GM18505 (cell line): ENCODE measurements at regions not wholly inside any gene's neighbourhood (a gene's known extent, or its start where the extent isn't known, plus 50 kb on each side); places are given as distances from the start of the nearest gene placed in this dataset.

Experiments
- ATAC-seq: cut with Tn5 transposase; IDR thresholded peaks from one replicate; pipeline ENCODE4 v1.9.1; 2021; ENCODE audit not compliant: unreplicated experiment
- POLR2A ChIP-seq: IDR thresholded peaks from 4 replicates; pipeline ENCODE4 v1.6.1; 2011; ENCODE audit warnings: borderline replicate concordance; ENCODE audit not compliant: insufficient read depth, insufficient read length; ENCODE audit errors: extremely low read depth

DNA sequence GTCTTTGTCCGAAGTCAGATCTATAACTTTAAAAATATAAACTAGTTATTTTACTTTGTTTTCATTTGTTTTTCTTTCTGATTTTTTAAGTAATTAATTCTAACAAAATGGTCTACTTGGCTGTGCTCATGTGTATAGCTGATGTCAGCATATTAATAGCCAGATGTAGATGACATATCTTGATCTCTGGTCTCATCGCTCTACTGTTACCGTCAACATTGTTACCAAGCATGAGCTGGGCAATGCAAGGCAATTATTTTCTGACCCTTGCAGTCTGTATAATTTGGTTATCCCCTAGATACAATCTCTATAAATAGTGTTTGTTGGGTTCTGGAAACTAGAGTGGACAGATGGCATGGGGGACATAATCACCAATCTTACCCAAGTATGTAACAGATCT lies 151.6 kb upstream of the PTPRK start:
- no peak for ATAC-seq
- TF ChIP-seq POLR2A, result no peak

DNA sequence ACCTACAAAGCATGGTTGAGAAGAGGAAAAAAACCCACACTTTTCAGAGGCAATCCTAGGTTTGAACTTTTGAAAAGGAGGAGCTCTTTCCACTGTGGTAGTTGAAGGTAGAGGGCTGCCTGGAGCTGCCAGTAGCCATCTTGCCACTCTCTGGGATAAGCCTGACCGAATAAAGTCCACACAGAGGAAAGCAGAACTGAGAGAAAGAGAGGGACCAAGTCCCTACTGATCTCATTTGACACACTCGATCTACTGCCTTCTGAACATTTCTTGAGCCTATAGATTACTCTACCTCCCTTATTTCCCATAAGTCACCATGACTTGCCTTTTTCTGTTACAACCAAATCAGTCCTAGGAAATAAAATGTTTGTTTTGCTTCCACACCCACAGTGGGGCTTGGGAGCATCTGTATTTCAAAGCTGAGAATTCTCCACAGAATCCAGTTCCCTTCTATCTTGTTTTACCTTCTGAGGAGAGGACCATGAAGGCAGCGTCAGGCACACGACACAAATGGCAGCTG lies 147.0 kb upstream of the PTPRK start:
- ATAC-seq, result peak; percentile 76
- TF ChIP-seq POLR2A, result no peak

DNA sequence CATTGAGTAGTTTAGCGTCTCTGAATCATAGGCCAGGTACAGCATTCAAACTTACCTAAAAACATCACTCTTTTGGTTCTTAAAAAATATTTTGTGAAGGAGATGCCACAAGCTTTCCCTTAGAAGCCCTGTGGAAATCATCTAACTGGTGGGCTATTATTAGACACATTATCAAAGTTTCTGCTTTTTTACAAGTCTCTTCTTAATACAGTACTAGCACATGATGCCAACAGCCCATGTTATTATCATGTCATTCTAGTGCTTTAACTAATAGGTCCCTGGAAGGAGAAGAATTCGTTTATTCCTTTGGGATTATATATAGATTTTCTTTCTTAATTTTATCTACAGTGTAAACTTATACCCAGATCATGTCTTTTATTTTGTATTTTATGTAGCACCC lies 146.0 kb upstream of the PTPRK start:
- no peak for TF ChIP-seq POLR2A
- no peak for ATAC-seq

DNA sequence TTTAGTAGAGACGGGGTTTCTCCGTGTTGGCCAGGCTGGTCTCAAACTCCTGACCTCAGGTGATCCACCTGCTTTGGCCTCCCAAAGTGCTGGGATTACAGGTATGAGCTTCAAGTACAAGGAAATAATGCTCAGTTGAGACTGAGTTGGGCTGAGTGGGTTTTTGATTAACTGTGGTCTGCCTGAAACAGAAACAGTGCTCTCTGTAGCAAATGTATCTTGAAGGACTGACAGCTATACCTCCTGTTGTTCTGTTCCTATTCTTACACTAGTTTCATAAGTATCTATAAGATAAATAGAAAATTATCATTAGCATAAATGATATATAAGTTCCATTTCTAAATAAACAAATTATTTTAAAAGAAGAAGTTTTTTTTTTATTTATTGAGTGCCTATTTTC lies 142.8 kb upstream of the PTPRK start:
- TF ChIP-seq POLR2A, result no peak

DNA sequence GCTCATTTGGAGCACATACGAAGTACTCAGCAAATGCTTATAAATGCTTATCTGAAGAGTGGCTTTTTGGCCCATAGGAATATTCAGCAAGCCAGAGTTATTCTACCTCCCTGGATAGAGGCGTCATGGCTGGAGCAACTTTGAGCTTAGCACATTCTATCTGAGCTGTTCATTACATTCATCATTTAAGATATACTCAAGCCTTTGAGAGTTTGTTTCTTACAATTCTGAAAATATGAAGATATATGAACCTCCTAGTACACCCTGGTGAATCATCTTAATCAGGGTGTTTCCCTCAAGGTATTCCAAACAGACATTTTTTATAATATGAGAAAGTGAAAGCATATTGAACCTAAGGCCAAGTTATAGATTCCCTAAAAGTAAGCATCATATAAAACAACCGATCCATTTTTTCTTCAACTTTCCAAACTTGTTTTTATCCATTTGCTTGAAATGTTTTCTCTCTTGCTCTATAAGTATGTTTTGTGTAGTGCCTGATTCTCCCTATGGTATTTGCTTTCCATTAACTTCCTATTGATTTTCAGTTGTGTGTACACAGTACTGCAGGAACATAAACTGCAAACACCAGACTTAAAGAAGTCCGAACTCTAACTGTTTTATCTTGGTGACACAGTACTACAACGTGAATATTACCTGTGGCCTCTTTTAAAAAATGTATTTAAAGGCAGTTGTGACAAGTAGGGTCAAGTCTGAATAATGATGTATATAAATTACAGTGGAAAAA lies 139.7 kb upstream of the PTPRK start:
- ATAC-seq, result no peak
- no peak for TF ChIP-seq POLR2A

More for the DNA sequence above, 142.8 kb upstream of the PTPRK start:
- no peak for ATAC-seq

DNA sequence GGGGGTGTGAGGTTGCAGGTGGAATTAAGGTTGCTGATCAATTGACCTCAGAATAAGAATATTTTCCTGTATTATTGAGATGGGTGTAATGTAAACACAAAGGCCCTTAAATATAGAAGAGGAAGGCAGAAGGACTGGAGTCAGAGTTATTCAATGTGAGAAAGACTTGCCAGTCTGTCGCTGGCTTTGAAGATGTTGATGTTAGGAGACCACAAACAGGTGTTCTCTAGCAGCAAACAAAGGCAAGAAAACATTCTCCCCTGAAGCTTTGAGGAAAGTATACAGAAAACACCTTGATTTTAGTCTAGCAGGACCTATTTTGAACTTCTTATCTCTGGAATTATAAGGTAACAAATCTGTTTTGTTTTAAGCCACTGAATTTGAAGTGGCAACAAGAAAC lies 138.9 kb upstream of the PTPRK start:
- TF ChIP-seq POLR2A, result no peak
- no peak for ATAC-seq

DNA sequence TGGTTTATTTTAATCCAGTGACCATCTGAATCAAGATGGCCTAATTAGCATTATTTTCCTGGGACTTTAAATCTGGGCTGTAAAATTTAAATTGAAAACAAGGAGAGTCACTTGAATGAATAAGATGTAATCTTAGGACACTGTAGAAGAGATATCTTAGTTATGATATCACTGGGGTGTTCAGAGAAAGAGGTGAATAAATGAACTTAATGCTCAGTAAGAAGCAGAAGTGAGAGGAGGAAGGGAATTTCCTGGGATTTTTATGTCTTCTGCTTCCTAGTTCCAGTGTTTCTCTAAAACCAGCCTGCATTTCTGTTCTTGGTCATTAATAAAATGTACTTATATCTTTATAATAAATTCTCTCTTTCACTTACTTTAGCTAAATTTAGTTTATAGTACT lies 136.8 kb upstream of the PTPRK start:
- no peak for TF ChIP-seq POLR2A
- no peak for ATAC-seq

DNA sequence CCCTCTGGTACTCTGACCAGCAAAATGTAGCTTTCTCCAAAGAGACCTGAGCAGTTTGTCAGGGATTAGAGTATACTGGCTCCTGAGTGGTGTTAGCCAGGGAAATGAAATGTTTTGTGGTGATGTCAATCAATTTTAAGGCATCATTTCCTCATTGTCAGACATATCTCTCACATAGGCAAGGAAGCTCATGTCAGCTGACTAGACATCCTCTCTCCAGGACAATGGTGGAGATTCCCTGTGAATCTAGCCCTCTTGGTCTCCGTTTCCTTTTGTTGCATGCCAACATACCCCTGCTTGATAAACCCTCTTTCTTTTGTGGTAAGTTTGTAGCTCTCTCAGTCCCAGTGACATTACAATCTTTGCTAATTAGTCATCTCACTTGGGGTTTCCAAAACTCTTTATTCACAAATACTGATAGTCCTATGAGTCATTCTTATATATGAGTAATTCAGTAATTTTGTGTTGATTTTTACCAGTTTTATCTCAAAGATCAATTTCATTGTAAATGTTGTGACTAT lies 135.6 kb upstream of the PTPRK start:
- TF ChIP-seq POLR2A, result no peak
- ATAC-seq, result peak; percentile 72

DNA sequence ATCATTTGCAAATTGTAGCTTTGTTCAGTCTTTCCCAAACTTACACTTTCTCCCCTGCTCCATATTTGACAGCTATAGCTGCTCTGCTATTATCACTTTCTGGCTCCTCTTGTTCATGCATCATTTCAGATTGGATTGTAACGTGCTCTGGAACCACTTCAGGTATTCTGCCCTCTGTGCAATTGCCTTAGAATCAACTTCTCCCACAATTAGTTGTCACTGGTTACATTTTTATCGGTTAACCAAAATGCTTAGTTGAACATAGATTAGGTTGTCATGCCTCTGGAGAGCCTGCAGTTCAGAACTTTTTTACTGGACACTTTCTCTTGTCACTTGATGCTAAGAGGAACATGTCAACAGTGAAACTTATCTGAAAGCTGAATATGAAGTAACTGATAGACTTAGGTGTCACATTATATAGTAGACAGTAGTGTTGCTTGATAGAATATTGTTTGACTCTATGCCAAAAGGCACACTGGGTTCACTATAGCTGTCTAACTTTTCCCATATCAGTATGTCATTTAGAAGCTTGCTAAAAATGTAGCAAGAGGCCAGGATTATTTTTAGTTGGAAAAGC lies 127.7 kb upstream of the PTPRK start:
- TF ChIP-seq POLR2A, result no peak
- no peak for ATAC-seq

DNA sequence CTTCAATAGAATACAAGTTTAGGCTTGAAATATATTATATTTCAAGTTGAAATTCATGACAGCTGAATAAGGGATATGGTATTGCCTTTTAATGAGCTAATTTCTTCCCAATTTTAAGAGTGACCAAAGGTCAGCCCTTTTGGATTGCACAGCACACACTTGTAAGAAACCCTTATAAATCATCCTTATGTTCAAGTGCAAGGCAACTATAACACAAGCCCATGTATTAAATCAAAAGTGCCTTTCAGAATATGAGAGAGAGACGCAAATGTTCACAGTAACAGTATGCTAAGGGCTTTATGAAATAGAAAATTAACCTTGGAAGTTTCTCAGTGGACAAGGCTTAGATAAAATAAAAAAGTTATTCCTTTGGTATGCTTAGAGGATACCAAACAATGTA lies 121.7 kb upstream of the PTPRK start:
- no peak for ATAC-seq
- no peak for TF ChIP-seq POLR2A

DNA sequence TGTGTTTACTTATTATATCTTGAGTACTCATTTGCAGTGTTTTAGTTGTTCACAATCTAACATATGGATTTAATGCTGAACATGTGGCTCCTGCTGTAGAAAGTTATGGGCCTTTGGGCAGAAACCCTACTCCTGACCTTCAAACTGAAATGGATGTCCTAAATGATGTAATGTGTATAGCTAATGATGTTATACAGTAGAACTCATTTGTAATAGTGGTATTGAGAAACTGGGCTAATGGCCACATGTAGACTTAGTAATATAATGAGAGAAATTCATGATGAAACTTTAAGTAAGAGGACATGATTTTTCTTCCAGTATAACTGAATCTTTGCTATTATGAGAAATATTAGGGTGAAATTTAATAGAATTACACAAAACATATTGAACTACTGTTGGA lies 121.3 kb upstream of the PTPRK start:
- ATAC-seq, result no peak
- TF ChIP-seq POLR2A, result no peak

DNA sequence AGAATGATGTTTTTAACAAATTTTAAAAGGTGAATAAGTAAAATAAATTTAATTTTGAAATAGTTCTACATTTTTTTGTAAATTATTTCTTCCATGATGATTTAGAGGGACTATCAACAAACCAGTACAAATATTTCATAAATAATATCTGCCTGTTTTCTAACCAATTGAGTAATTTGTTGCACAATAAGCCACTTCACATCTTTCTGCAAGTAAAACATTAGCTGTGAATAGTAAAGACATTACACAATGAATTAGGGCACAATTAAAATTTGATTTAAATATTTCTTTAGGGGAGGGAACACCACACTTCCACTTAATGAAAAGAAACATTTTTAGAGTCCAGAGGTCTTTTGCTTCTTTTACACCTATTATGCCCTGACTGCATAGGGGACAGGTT lies 118.4 kb upstream of the PTPRK start:
- ATAC-seq, result no peak
- no peak for TF ChIP-seq POLR2A

DNA sequence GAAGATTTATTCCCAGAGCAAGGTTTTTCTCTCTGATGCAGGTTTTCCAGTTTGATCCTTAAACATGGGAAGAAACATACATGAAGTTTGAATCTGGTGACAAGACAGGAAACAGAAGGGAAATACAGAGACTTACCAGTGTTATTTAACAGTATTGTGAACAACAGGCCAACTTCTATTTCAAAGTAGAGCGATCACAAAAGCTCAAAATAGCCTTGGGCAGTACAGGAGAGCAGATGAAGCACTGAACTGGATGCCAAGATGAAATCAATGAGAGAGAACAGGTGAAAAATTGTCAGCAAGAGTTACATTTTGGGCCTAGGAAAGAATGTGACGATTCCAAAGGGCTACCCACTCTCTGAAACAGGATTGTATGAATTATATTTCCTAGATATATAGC lies 114.8 kb upstream of the PTPRK start:
- ATAC-seq, result no peak
- TF ChIP-seq POLR2A, result no peak

DNA sequence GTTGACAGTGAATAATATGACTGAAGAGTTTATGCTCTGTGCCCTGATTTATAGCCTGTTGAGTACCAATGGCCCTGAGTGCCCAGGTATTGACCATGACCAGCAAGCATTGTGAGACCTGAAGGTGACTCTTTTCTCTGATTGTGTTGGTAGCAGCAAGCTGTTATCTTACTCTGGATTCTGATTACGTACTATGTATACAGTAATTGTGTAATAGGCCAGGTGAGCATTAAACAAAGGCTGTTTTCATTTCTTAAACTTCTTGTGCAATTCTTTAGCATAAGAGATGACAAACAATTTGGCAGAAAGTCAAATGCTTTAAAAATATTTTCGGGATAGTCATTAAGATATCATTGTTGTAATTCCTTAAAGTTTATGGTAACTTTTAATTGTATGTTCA lies 111.7 kb upstream of the PTPRK start:
- ATAC-seq, result no peak
- TF ChIP-seq POLR2A, result no peak
